HL-60 (cell line): ENCODE measurements at regions not wholly inside any gene's neighbourhood (a gene's known extent, or its start where the extent isn't known, plus 50 kb on each side); places are given as distances from the start of the nearest gene placed in this dataset.

Experiments used
- CTCF ChIP-seq: IDR thresholded peaks from one replicate; pipeline ENCODE4 v1.5.1; 2011; ENCODE audit warnings: low read length, control low read depth, inconsistent platforms; ENCODE audit not compliant: insufficient read depth
- GABPA ChIP-seq: IDR thresholded peaks from 2 replicates; pipeline ENCODE4 v1.6.1; 2012; ENCODE audit warnings: low read depth
- POLR2AphosphoS5 ChIP-seq: IDR thresholded peaks from 2 replicates; pipeline ENCODE4 v1.6.1; 2012; ENCODE audit warnings: low read depth

- no peak for TF ChIP-seq CTCF
- no peak for TF ChIP-seq POLR2AphosphoS5
- no peak for TF ChIP-seq GABPA
These were observed 415.9 kb downstream of the EPHA4 start for GRCh38 chr2:221156062-221156734.
